A673 (cell line): ENCODE measurements at regions not wholly inside any gene's neighbourhood (a gene's known extent, or its start where the extent isn't known, plus 50 kb on each side); places are given as distances from the start of the nearest gene placed in this dataset.

Experiments
- EZH2 ChIP-seq: fragments of 200-600 bp; sonication (generic); IDR thresholded peaks from 2 replicates; pipeline ENCODE4 v1.6.1; 2017; ENCODE audit warnings: borderline replicate concordance, low read depth, mild to moderate bottlenecking, mixed read lengths, antibody characterized with exemption, low read length; ENCODE audit not compliant: poor library complexity, severe bottlenecking
- TF ChIP-seq, protein P1 (sequence below): fragments of 300-800, 200-600 bp; sonication (generic); conservative IDR thresholded peaks from 2 replicates; pipeline ENCODE4 v1.5.1; 2017; ENCODE audit warnings: low read depth, mild to moderate bottlenecking, antibody characterized with exemption, low read length, moderate library complexity, mixed read lengths

DNA sequence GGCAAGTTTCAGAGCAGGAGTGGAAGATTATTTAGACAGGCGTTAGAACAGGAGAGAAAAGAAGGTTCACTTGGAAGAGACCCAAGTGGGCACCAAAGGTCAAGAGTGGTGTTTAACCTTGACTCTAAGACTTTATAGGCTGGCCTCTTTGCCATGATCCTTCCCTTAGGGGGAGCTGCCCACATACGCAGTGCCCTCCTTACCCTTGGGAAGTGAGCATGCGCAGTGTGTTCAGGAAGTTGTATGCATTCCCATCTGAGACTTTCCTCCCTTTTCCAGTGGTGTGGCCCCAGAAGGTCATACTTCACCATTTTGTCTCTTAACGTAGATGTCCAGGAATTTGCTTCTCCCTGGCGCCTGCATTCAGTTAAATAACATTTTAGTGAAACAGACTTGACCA lies 95.8 kb downstream of the CXCL12 start:
- TF ChIP-seq, protein P1, sequence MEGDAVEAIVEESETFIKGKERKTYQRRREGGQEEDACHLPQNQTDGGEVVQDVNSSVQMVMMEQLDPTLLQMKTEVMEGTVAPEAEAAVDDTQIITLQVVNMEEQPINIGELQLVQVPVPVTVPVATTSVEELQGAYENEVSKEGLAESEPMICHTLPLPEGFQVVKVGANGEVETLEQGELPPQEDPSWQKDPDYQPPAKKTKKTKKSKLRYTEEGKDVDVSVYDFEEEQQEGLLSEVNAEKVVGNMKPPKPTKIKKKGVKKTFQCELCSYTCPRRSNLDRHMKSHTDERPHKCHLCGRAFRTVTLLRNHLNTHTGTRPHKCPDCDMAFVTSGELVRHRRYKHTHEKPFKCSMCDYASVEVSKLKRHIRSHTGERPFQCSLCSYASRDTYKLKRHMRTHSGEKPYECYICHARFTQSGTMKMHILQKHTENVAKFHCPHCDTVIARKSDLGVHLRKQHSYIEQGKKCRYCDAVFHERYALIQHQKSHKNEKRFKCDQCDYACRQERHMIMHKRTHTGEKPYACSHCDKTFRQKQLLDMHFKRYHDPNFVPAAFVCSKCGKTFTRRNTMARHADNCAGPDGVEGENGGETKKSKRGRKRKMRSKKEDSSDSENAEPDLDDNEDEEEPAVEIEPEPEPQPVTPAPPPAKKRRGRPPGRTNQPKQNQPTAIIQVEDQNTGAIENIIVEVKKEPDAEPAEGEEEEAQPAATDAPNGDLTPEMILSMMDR, result no peak
- TF ChIP-seq EZH2, result no peak
